ENCODE measurements at regions not wholly inside any gene's neighbourhood (a gene's known extent, or its start where the extent isn't known, plus 50 kb on each side); places are given as distances from the start of the nearest gene placed in this dataset.
A peak's percentile ranks its signal among the peaks of the same experiment; 100 is the strongest.

DNA sequence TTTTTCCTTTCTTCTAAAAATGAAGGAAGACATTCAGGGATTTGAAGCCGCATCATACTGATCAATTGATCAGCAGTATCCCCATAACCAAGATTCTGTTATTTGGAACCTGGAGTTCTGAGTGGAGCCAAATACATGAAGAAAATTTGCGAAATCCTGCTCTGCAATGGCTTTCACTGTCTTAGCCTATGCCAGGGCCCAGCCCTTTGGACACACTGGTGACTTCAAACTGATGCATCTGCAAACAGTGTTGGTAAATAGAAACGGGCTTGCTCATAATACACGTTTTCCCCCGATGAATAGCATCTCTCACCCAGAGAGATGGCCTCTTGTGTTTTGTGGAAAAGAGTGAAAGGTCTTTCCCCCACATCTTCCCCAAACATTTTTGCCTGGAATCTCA is 87.6 kb upstream of the TOX3 start (continued):
- TF ChIP-seq FOSL2 (CRISPR knock-in tag; IDR thresholded peaks at IDR 0.05), result 0 out of 2 replicates have a peak, but pooled peaks have one; percentile 11
- no peak for TF ChIP-seq ZNF569 (CRISPR knock-in tag; IDR thresholded peaks at IDR 0.05; ENCODE audit: borderline replicate concordance)
- no peak for TF ChIP-seq FOXK1 (CRISPR knock-in tag; IDR thresholded peaks at IDR 0.05; ENCODE audit: borderline replicate concordance, low read depth)
- TF ChIP-seq, protein P1, sequence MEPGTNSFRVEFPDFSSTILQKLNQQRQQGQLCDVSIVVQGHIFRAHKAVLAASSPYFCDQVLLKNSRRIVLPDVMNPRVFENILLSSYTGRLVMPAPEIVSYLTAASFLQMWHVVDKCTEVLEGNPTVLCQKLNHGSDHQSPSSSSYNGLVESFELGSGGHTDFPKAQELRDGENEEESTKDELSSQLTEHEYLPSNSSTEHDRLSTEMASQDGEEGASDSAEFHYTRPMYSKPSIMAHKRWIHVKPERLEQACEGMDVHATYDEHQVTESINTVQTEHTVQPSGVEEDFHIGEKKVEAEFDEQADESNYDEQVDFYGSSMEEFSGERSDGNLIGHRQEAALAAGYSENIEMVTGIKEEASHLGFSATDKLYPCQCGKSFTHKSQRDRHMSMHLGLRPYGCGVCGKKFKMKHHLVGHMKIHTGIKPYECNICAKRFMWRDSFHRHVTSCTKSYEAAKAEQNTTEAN (CRISPR knock-in tag; conservative IDR thresholded peaks at IDR 0.05), result no peak
- TF ChIP-seq E2F5 (CRISPR knock-in tag; conservative IDR thresholded peaks at IDR 0.05), result no peak
- no peak for TF ChIP-seq MXD4 (CRISPR knock-in tag; IDR thresholded peaks at IDR 0.05)
- no peak for TF ChIP-seq ATM (IDR thresholded peaks at IDR 0.05; ENCODE audit: borderline replicate concordance)
- no peak for TF ChIP-seq CBX5 (CRISPR knock-in tag; IDR thresholded peaks at IDR 0.05; ENCODE audit: borderline replicate concordance)
- no peak for TF ChIP-seq ZNF230 (CRISPR knock-in tag; IDR thresholded peaks at IDR 0.05)
- peak; percentile 42; the same call in 1 of the 2 replicates for TF ChIP-seq FOXA3 (CRISPR knock-in tag; IDR thresholded peaks at IDR 0.05)
- no peak for TF ChIP-seq NONO (IDR thresholded peaks at IDR 0.05)
- TF ChIP-seq NONO (CRISPR knock-in tag; conservative IDR thresholded peaks at IDR 0.05), result no peak
- no peak for TF ChIP-seq HOXA9 (CRISPR knock-in tag; IDR thresholded peaks at IDR 0.05; ENCODE audit: borderline replicate concordance)
- no peak for TF ChIP-seq ZNF430 (CRISPR knock-in tag; IDR thresholded peaks at IDR 0.05)
- no peak for TF ChIP-seq KLF12 (CRISPR knock-in tag; IDR thresholded peaks at IDR 0.05; ENCODE audit: borderline replicate concordance)
- TF ChIP-seq NCOR1 (IDR thresholded peaks at IDR 0.05; ENCODE audit: borderline replicate concordance, low read length), result no peak
- no peak for TF ChIP-seq MTA1 (CRISPR knock-in tag; IDR thresholded peaks at IDR 0.05; ENCODE audit: borderline replicate concordance)
- TF ChIP-seq CEBPB (IDR thresholded peaks at IDR 0.05; ENCODE audit: borderline replicate concordance, low read depth, low read length), result peak; percentile 65; the same call in 1 of the 2 replicates
- TF ChIP-seq, protein P2, sequence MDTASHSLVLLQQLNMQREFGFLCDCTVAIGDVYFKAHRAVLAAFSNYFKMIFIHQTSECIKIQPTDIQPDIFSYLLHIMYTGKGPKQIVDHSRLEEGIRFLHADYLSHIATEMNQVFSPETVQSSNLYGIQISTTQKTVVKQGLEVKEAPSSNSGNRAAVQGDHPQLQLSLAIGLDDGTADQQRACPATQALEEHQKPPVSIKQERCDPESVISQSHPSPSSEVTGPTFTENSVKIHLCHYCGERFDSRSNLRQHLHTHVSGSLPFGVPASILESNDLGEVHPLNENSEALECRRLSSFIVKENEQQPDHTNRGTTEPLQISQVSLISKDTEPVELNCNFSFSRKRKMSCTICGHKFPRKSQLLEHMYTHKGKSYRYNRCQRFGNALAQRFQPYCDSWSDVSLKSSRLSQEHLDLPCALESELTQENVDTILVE (CRISPR knock-in tag; IDR thresholded peaks at IDR 0.05), result no peak
- no peak for TF ChIP-seq ZNF720 (CRISPR knock-in tag; IDR thresholded peaks at IDR 0.05)
- TF ChIP-seq EP300 (IDR thresholded peaks at IDR 0.05; ENCODE audit: low read depth in 2 of 2, low read length in 2 of 2), result 0 out of 4 replicates have a peak, but pooled peaks of 1 of the 2 experiments have one; percentile 8
- no peak for TF ChIP-seq EP300 (CRISPR knock-in tag; IDR thresholded peaks at IDR 0.05; ENCODE audit: borderline replicate concordance)
- no peak for TF ChIP-seq XRCC5 (optimal IDR thresholded peaks at IDR 0.05; ENCODE audit: low read length)
- TF ChIP-seq SAFB2 (CRISPR knock-in tag; IDR thresholded peaks at IDR 0.05; ENCODE audit: borderline replicate concordance, low read depth), result no peak
- no peak for TF ChIP-seq MNT (IDR thresholded peaks at IDR 0.05)
- no peak for TF ChIP-seq ZNF644 (CRISPR knock-in tag; IDR thresholded peaks at IDR 0.05; ENCODE audit: low read depth)
